GM12873 (cell line): ENCODE measurements at regions not wholly inside any gene's neighbourhood (a gene's known extent, or its start where the extent isn't known, plus 50 kb on each side); places are given as distances from the start of the nearest gene placed in this dataset.

ENCODE experiments used
- CTCF ChIP-seq: IDR thresholded peaks from 2 replicates; pipeline ENCODE4 v1.5.1; 2012; ENCODE audit warnings: low read depth, mild to moderate bottlenecking, moderate library complexity, low read length, control low read depth; ENCODE audit not compliant: insufficient read depth; ENCODE audit errors: missing control alignments

- TF ChIP-seq CTCF, result no peak
Measured at GRCh38 chr11:116049383-116049782, 545.2 kb upstream of the CADM1 start.

- TF ChIP-seq CTCF, result no peak
Measured at GRCh38 chr11:116046127-116046526, 541.9 kb upstream of the CADM1 start.

GRCh38 chr11:116044941-116045340 lies 540.7 kb upstream of the CADM1 start:
- TF ChIP-seq CTCF, result no peak

GRCh38 chr11:116044520-116044919 lies 540.3 kb upstream of the CADM1 start:
- TF ChIP-seq CTCF, result no peak

DNA sequence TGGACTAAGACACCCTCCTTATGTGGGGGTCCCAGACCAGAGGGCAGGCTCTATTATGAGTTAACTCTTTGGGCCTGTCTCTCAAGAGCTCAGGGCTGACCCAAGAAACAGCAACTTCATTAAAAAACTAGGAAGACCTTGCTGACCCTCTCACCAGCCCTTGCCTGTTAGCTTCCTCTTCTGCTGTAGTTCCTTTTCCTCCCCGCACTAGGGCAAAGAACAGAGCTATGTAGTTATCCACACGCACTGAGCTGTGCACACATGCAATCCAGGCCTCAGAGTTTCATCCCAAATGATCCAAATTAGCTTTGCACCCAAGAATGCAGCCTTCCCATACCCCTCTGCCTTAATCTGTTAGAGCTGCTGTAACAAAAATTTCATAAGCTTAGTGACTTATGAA lies 539.6 kb upstream of the CADM1 start:
- TF ChIP-seq CTCF, result no peak

- no peak for TF ChIP-seq CTCF
Measured at GRCh38 chr11:116042146-116042545, 537.9 kb upstream of the CADM1 start.

DNA sequence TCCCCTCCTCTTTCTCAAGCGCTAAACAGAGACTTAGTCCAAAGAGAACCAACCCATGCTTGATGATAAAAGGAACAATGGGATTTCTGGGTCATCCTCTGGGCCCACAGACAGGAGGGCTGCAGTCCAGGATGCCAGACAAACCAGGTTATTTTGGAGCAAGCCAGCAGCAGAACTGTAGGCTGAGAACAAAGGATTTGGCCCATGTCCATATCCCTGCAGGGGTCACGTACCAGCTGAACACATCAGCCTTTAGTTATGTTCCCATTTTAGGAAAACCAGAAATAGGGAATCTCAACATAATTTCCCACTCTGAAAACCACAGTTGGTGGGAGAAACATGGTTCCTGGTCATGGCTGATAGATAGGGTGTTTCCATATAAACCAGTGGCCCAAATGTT lies 533.6 kb upstream of the CADM1 start:
- TF ChIP-seq CTCF, result no peak

DNA sequence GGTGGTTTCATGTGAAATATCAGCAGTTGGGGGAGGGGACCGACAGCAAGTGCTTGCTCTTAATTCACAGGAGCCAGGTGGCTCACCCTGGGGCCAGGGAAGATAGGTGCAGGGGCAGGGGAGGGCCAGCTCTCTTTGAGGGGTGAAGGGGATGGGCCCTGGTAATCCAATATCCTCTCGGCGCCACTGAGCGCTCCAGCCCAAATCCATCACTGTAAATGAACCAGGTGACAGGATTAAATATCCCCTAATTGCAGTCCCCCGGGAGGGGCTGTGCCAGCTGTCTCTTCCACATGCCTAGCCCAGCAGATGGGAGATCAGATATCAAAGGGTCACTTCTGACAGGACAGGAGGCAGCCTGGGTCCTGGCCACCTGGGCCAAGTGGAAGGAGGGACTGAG lies 531.8 kb upstream of the CADM1 start:
- no peak for TF ChIP-seq CTCF
